GM12873 (cell line): ENCODE measurements at regions not wholly inside any gene's neighbourhood (a gene's known extent, or its start where the extent isn't known, plus 50 kb on each side); places are given as distances from the start of the nearest gene placed in this dataset.

Experiments
- CTCF ChIP-seq: IDR thresholded peaks from 2 replicates; pipeline ENCODE4 v1.5.1; 2012; ENCODE audit warnings: low read depth, mild to moderate bottlenecking, moderate library complexity, low read length, control low read depth; ENCODE audit not compliant: insufficient read depth; ENCODE audit errors: missing control alignments

DNA sequence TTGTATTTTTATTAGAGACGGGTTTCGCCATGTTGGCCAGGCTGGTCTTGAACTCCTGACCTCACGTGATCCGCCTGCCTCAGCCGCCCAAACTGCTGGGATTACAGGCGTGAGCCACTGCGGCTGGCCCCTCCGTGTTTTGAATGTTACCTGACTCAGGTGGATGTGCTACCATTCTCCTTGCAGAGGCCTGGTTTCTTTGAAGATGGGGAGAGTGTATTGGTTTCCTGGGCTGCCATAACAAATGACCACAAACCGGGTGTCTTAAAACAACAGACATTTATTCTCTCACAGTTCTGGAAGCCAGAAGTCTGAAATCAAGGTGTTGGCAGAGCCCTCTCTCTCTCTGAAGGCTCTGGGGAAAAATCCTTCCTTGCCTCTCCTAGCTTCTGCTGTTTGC, 98.0 kb downstream of the IRF2BPL start:
- no peak for TF ChIP-seq CTCF

- TF ChIP-seq CTCF, result no peak
These were observed 98.6 kb downstream of the IRF2BPL start for GRCh38 chr14:76929927-76930326.

- no peak for TF ChIP-seq CTCF
These were observed 100.4 kb downstream of the IRF2BPL start for GRCh38 chr14:76927971-76928700.

DNA sequence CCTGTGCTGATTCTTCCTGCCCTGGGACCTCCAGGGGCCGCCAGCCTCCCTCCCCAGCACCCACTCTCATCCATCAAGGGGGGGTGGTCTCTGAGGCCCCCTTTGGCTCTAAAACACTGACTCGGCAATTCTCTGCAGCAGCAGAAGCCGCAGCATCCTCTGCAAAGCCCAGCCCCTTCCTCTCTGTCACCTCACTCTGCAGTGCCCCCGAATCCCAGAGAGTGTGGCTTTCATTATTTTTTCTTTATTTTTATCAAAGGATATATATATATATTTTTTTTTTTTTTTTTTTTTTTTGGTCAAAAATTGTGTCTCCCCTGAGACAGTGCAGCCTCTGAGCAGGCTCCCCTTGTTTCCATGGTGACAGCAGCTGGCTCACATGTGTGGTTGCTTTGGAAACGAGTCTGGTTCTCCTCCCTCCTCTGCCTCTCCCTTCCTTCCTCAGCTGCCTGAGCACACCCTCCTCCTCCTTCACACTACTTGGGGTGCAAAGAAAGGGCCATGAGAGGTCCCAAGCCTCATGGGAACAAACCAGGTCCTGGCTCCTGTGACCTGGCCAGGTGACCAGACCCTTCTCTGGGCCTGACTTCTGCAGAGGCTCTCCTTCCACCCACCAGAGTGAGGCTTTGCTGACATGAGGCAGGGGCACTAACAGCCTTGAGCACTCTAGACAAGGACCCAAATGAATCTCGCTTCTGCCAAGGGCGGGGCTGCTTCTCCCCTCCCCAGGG, 100.5 kb downstream of the LRRC74A start:
- no peak for TF ChIP-seq CTCF

DNA sequence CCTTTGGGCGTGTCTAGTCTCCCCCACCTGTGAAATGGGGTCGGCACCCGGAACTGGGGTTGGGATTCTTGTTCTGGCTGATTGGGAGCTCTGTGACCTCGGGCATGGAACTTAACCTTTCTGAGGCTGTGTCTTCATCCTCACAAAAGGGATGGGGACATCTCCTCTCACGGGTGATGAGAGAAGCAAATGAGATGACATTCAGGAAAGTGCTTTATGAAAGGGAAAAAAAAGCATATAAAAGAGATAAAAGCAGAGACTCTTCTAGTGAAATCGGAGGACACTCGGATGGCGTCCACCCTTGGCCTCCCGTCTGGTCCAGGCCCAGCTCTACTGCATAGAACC, 98.9 kb downstream of the LRRC74A start:
- no peak for TF ChIP-seq CTCF

- no peak for TF ChIP-seq CTCF
These were observed 98.3 kb downstream of the LRRC74A start for GRCh38 chr14:76924371-76925096.
